PFSK-1 (cell line): ENCODE measurements at regions not wholly inside any gene's neighbourhood (a gene's known extent, or its start where the extent isn't known, plus 50 kb on each side); places are given as distances from the start of the nearest gene placed in this dataset.

ENCODE experiments used
- POLR2AphosphoS5 ChIP-seq: IDR thresholded peaks from 2 replicates; pipeline ENCODE4 v1.6.1; 2012; ENCODE audit warnings: low read depth, mild to moderate bottlenecking, control low read depth, low read length, moderate library complexity
- REST ChIP-seq, 2 experiments: IDR thresholded peaks; 2 replicates each; pipeline versions ENCODE4 v1.6.1 to v1.8.0; 2011 to 2012; ENCODE audit warnings: low read depth in 2 of 2, low read length in 2 of 2, control low read depth in 1 of 2, inconsistent platforms in 1 of 2, mild to moderate bottlenecking in 1 of 2, moderate library complexity in 1 of 2; ENCODE audit not compliant: insufficient read depth in 1 of 2

- TF ChIP-seq REST (IDR thresholded peaks at IDR 0.05; ENCODE audit: insufficient read depth in 1 of 2, low read depth in 2 of 2, low read length in 2 of 2) (no peak), POLR2AphosphoS5 (no peak)
Measured at GRCh38 chr1:60983701-60984061, 98.7 kb upstream of the NFIA start.
